ENCODE measurements at regions not wholly inside any gene's neighbourhood (a gene's known extent, or its start where the extent isn't known, plus 50 kb on each side); places are given as distances from the start of the nearest gene placed in this dataset.

GRCh38 chr4:19829101-19829500 is 422.6 kb upstream of the SLIT2 start:
- no peak overlapping the region for H3K27ac ChIP-seq (ENCODE audit: low read depth, low read length)
- H3F3A ChIP-seq (ENCODE audit: insufficient read depth): no peaks in the 10 kb centered on the region
- H4K20me1 ChIP-seq (ENCODE audit: low read depth, low read length): no peaks in the 10 kb centered on the region
- H3K9me3 ChIP-seq (ENCODE audit: insufficient read depth, low read length): no peaks in the 10 kb centered on the region
- no peaks in the 10 kb centered on the region for H3K9me2 ChIP-seq (replicated peaks; ENCODE audit: insufficient read depth, low read length)
- no peak overlapping the region for H3K4me3 ChIP-seq (ENCODE audit: insufficient read depth, low read length, poor library complexity, severe bottlenecking)
- TF ChIP-seq EZH2phosphoT487 (conservative IDR thresholded peaks at IDR 0.05; ENCODE audit: low read length) (no peak), CTCF (IDR thresholded peaks at IDR 0.05; ENCODE audit: insufficient read depth, low read length, poor library complexity, severe bottlenecking) (no peak)
- no peak overlapping the region for H3K9ac ChIP-seq (ENCODE audit: low read length)
- no peak overlapping the region for H3K4me2 ChIP-seq (ENCODE audit: low read depth, low read length, poor library complexity, severe bottlenecking)
- H2AFZ ChIP-seq (ENCODE audit: low read depth, low read length, severe bottlenecking): no peak overlapping the region
- no peaks in the 10 kb centered on the region for H3K79me2 ChIP-seq (ENCODE audit: insufficient read depth, low read length)
- no peaks in the 10 kb centered on the region for H3K27me3 ChIP-seq (ENCODE audit: low read length)
- no peaks in the 10 kb centered on the region for H3K36me3 ChIP-seq (ENCODE audit: low read length)

DNA sequence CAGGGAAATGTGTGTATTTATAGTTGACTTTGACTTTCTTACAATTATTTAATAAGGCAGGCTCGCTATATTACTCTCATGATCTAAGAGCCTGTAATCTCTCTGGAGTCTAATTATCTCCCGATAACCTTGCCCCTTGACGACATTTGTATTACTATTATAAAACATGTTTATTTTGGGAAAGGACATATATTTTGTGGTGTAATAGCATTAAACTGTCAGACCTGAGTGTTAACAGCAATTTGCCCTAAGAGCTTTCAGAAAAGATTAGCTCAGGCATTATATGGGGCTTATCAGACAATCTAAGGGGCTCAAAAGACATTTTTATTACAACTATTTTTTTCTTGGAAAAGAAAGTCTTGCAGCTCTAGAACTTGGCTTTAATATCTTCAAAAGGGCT is 427.9 kb upstream of the SLIT2 start:
- H3K4me2 ChIP-seq (ENCODE audit: low read depth, low read length, poor library complexity, severe bottlenecking): no peak overlapping the region
- H3K9ac ChIP-seq (ENCODE audit: low read length): no peak overlapping the region
- H3K27me3 ChIP-seq (ENCODE audit: low read length): no peaks in the 10 kb centered on the region
- H3K9me2 ChIP-seq (replicated peaks; ENCODE audit: insufficient read depth, low read length): no peaks in the 10 kb centered on the region
- H3K36me3 ChIP-seq (ENCODE audit: low read length): no peaks in the 10 kb centered on the region
- no peaks in the 10 kb centered on the region for H4K20me1 ChIP-seq (ENCODE audit: low read depth, low read length)
- no peak for TF ChIP-seq CTCF (IDR thresholded peaks at IDR 0.05; ENCODE audit: insufficient read depth, low read length, poor library complexity, severe bottlenecking)
- no peak for TF ChIP-seq EZH2phosphoT487 (conservative IDR thresholded peaks at IDR 0.05; ENCODE audit: low read length)
- no peaks in the 10 kb centered on the region for H3K9me3 ChIP-seq (ENCODE audit: insufficient read depth, low read length)
- no peaks in the 10 kb centered on the region for H3F3A ChIP-seq (ENCODE audit: insufficient read depth)
- H3K79me2 ChIP-seq (ENCODE audit: insufficient read depth, low read length): no peaks in the 10 kb centered on the region
- no peak overlapping the region for H3K27ac ChIP-seq (ENCODE audit: low read depth, low read length)
- no peak overlapping the region for H3K4me3 ChIP-seq (ENCODE audit: insufficient read depth, low read length, poor library complexity, severe bottlenecking)
- no peak overlapping the region for H2AFZ ChIP-seq (ENCODE audit: low read depth, low read length, severe bottlenecking)

- no peaks in the 10 kb centered on the region for H3K9me2 ChIP-seq (replicated peaks; ENCODE audit: insufficient read depth, low read length)
- TF ChIP-seq CTCF (IDR thresholded peaks at IDR 0.05; ENCODE audit: insufficient read depth, low read length, poor library complexity, severe bottlenecking): no peak
- no peak for TF ChIP-seq EZH2phosphoT487 (conservative IDR thresholded peaks at IDR 0.05; ENCODE audit: low read length)
- no peaks in the 10 kb centered on the region for H3K27me3 ChIP-seq (ENCODE audit: low read length)
- no peak overlapping the region for H3K4me2 ChIP-seq (ENCODE audit: low read depth, low read length, poor library complexity, severe bottlenecking)
- H4K20me1 ChIP-seq (ENCODE audit: low read depth, low read length): no peaks in the 10 kb centered on the region
- no peaks in the 10 kb centered on the region for H3K9me3 ChIP-seq (ENCODE audit: insufficient read depth, low read length)
- no peaks in the 10 kb centered on the region for H3K79me2 ChIP-seq (ENCODE audit: insufficient read depth, low read length)
- H3K4me3 ChIP-seq (ENCODE audit: insufficient read depth, low read length, poor library complexity, severe bottlenecking): no peak overlapping the region
- H2AFZ ChIP-seq (ENCODE audit: low read depth, low read length, severe bottlenecking): no peak overlapping the region
- H3K36me3 ChIP-seq (ENCODE audit: low read length): no peaks in the 10 kb centered on the region
- no peaks in the 10 kb centered on the region for H3F3A ChIP-seq (ENCODE audit: insufficient read depth)
- no peak overlapping the region for H3K27ac ChIP-seq (ENCODE audit: low read depth, low read length)
- no peak overlapping the region for H3K9ac ChIP-seq (ENCODE audit: low read length)
Measured at GRCh38 chr4:19819737-19820136, 432.0 kb upstream of the SLIT2 start.

DNA sequence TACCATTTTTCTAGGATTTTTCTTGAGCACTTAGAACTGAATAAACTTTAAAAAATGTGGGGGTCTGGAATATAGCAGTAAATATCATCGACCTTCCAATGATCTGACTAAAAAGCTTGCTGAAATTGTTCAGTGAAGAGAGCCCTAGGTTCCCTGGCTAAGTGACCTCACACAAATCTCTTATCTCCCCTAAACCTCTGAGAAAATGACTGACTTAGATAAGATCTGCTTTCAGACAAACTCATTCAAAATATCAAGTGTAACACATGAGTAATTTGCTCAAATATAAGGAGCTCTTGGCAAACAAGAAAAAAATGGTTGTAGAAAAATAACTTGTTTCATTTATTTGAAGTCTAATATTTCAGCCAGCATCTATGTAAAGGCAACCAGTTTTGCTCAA is 441.7 kb upstream of the SLIT2 start:
- no peaks in the 10 kb centered on the region for H3K9me3 ChIP-seq (ENCODE audit: insufficient read depth, low read length)
- H3K9me2 ChIP-seq (replicated peaks; ENCODE audit: insufficient read depth, low read length): no peaks in the 10 kb centered on the region
- no peak overlapping the region for H3K9ac ChIP-seq (ENCODE audit: low read length)
- H3K4me2 ChIP-seq (ENCODE audit: low read depth, low read length, poor library complexity, severe bottlenecking): no peak overlapping the region
- H3K27me3 ChIP-seq (ENCODE audit: low read length): no peaks in the 10 kb centered on the region
- no peak for TF ChIP-seq CTCF (IDR thresholded peaks at IDR 0.05; ENCODE audit: insufficient read depth, low read length, poor library complexity, severe bottlenecking)
- no peak for TF ChIP-seq EZH2phosphoT487 (conservative IDR thresholded peaks at IDR 0.05; ENCODE audit: low read length)
- H3K27ac ChIP-seq (ENCODE audit: low read depth, low read length): no peak overlapping the region
- no peak overlapping the region for H2AFZ ChIP-seq (ENCODE audit: low read depth, low read length, severe bottlenecking)
- no peaks in the 10 kb centered on the region for H3K79me2 ChIP-seq (ENCODE audit: insufficient read depth, low read length)
- H4K20me1 ChIP-seq (ENCODE audit: low read depth, low read length): no peaks in the 10 kb centered on the region
- H3F3A ChIP-seq (ENCODE audit: insufficient read depth): no peaks in the 10 kb centered on the region
- H3K36me3 ChIP-seq (ENCODE audit: low read length): no peaks in the 10 kb centered on the region
- H3K4me3 ChIP-seq (ENCODE audit: insufficient read depth, low read length, poor library complexity, severe bottlenecking): no peak overlapping the region

Data from SU-DHL-6 (cell line).